ENCODE measurements at regions not wholly inside any gene's neighbourhood (a gene's known extent, or its start where the extent isn't known, plus 50 kb on each side); places are given as distances from the start of the nearest gene placed in this dataset.

GRCh38 chr12:14164266-14164665 is 182.9 kb upstream of the GRIN2B start:
- peaks cover 17% of the 10 kb centered on the region for H3K36me3 ChIP-seq (ENCODE audit: control insufficient read depth, low read length)
- peaks cover 14% of the 10 kb centered on the region; the same call in 1 of the 2 replicates for H3K9me3 ChIP-seq (ENCODE audit: control insufficient read depth, insufficient read depth, low read length)
- no peak overlapping the region for H3K4me2 ChIP-seq (ENCODE audit: low read length)
- H3K4me1 ChIP-seq (ENCODE audit: control insufficient read depth, low read length) = peaks cover 39% of the 10 kb centered on the region
- TF ChIP-seq CTCF (IDR thresholded peaks at IDR 0.05; ENCODE audit: low read depth, low read length, poor library complexity, severe bottlenecking) (no peak), EZH2phosphoT487 (IDR thresholded peaks at IDR 0.05; ENCODE audit: borderline replicate concordance, low read length) (no peak)
- no peak overlapping the region for H3K4me3 ChIP-seq (ENCODE audit: low read length)
- H3F3A ChIP-seq (ENCODE audit: control insufficient read depth, insufficient read depth) = 0 out of 2 replicates have a peak, but pooled peaks cover 3% of the 10 kb centered on the region
- no peaks in the 10 kb centered on the region for H4K20me1 ChIP-seq (ENCODE audit: control insufficient read depth, insufficient read depth, low read depth, low read length)
- no peaks in the 10 kb centered on the region for H3K27me3 ChIP-seq (ENCODE audit: control insufficient read depth, low read length)
- H3K27ac ChIP-seq (ENCODE audit: low read depth, low read length) = no peak overlapping the region
- no peaks in the 10 kb centered on the region for H3K79me2 ChIP-seq (ENCODE audit: control insufficient read depth, low read length)
- H3K9me2 ChIP-seq (replicated peaks; ENCODE audit: control insufficient read depth, low read length) = no peaks in the 10 kb centered on the region

GRCh38 chr12:14167005-14167628 is 185.7 kb upstream of the GRIN2B start:
- H3K4me2 ChIP-seq (ENCODE audit: low read length) = no peak overlapping the region; the same call in 1 of the 2 replicates
- TF ChIP-seq EZH2phosphoT487 (IDR thresholded peaks at IDR 0.05; ENCODE audit: borderline replicate concordance, low read length) (no peak), CTCF (IDR thresholded peaks at IDR 0.05; ENCODE audit: low read depth, low read length, poor library complexity, severe bottlenecking) (peak; percentile 93)
- H3K9me2 ChIP-seq (replicated peaks; ENCODE audit: control insufficient read depth, low read length) = no peaks in the 10 kb centered on the region
- peaks cover 33% of the 10 kb centered on the region for H3K4me1 ChIP-seq (ENCODE audit: control insufficient read depth, low read length)
- H3F3A ChIP-seq (ENCODE audit: control insufficient read depth, insufficient read depth) = peaks cover 3% of the 10 kb centered on the region
- no peak overlapping the region for H3K27ac ChIP-seq (ENCODE audit: low read depth, low read length)
- H4K20me1 ChIP-seq (ENCODE audit: control insufficient read depth, insufficient read depth, low read depth, low read length) = no peaks in the 10 kb centered on the region
- H3K36me3 ChIP-seq (ENCODE audit: control insufficient read depth, low read length) = no peaks in the 10 kb centered on the region
- H3K79me2 ChIP-seq (ENCODE audit: control insufficient read depth, low read length) = no peaks in the 10 kb centered on the region
- H3K27me3 ChIP-seq (ENCODE audit: control insufficient read depth, low read length) = no peaks in the 10 kb centered on the region
- H3K9me3 ChIP-seq (ENCODE audit: control insufficient read depth, insufficient read depth, low read length) = no peaks in the 10 kb centered on the region
- no peak overlapping the region for H3K4me3 ChIP-seq (ENCODE audit: low read length)

GRCh38 chr12:14169281-14169680 is 187.9 kb upstream of the GRIN2B start:
- no peaks in the 10 kb centered on the region for H3K79me2 ChIP-seq (ENCODE audit: control insufficient read depth, low read length)

More at GRCh38 chr12:14169281-14169680, 187.9 kb upstream of the GRIN2B start:
- H3K27me3 ChIP-seq (ENCODE audit: control insufficient read depth, low read length) = no peaks in the 10 kb centered on the region
- no peak overlapping the region for H3K4me2 ChIP-seq (ENCODE audit: low read length)
- peaks cover 39% of the 10 kb centered on the region for H3K4me1 ChIP-seq (ENCODE audit: control insufficient read depth, low read length)
- no peak overlapping the region for H3K4me3 ChIP-seq (ENCODE audit: low read length)
- H3K9me3 ChIP-seq (ENCODE audit: control insufficient read depth, insufficient read depth, low read length) = peaks cover 3% of the 10 kb centered on the region; the same call in 1 of the 2 replicates
- peaks cover 3% of the 10 kb centered on the region for H3F3A ChIP-seq (ENCODE audit: control insufficient read depth, insufficient read depth)
- H4K20me1 ChIP-seq (ENCODE audit: control insufficient read depth, insufficient read depth, low read depth, low read length) = no peaks in the 10 kb centered on the region
- H3K27ac ChIP-seq (ENCODE audit: low read depth, low read length) = no peak overlapping the region
- no peak for TF ChIP-seq CTCF (IDR thresholded peaks at IDR 0.05; ENCODE audit: low read depth, low read length, poor library complexity, severe bottlenecking)
- no peak for TF ChIP-seq EZH2phosphoT487 (IDR thresholded peaks at IDR 0.05; ENCODE audit: borderline replicate concordance, low read length)
- H3K9me2 ChIP-seq (replicated peaks; ENCODE audit: control insufficient read depth, low read length) = no peaks in the 10 kb centered on the region
- no peaks in the 10 kb centered on the region for H3K36me3 ChIP-seq (ENCODE audit: control insufficient read depth, low read length)

Data from DOHH2 (cell line).